Neural cell (in vitro differentiated cells): ENCODE measurements at regions not wholly inside any gene's neighbourhood (a gene's known extent, or its start where the extent isn't known, plus 50 kb on each side); places are given as distances from the start of the nearest gene placed in this dataset.

ENCODE experiments used
- H2AFZ ChIP-seq: fragments of 200-600, 300-800 bp; sonication (generic), shearing (Covaris generic); 2 replicates; pipeline ENCODE4 v1.6.0; 2014; ENCODE audit warnings: low read depth, mild to moderate bottlenecking, antibody characterized with exemption, low read length, moderate library complexity
- H3F3A ChIP-seq: fragments of 200-600 bp; shearing (Covaris generic); 2 replicates; pipeline ENCODE4 v1.6.1; 2016; ENCODE audit warnings: mild to moderate bottlenecking, moderate library complexity, mixed read lengths, antibody characterized with exemption, low read length; ENCODE audit not compliant: insufficient read depth, poor library complexity, severe bottlenecking
- H3K27ac ChIP-seq: fragments of 200-600, 300-800 bp; sonication (generic), shearing (Covaris generic); 2 replicates; pipeline ENCODE4 v1.5.1; 2014; ENCODE audit warnings: mild to moderate bottlenecking, low read length, moderate library complexity
- H3K27me3 ChIP-seq: fragments of 300-800, 200-600 bp; sonication (generic), shearing (Covaris generic); 2 replicates; pipeline ENCODE4 v1.6.0; 2014; ENCODE audit warnings: mild to moderate bottlenecking, low read depth, low read length, moderate library complexity; ENCODE audit not compliant: insufficient read depth
- H3K36me3 ChIP-seq: fragments of 300-800, 200-600 bp; sonication (generic), shearing (Covaris generic); 2 replicates; pipeline ENCODE4 v1.5.1; 2014; ENCODE audit warnings: mild to moderate bottlenecking, antibody characterized with exemption, low read length, moderate library complexity; ENCODE audit not compliant: insufficient read depth
- H3K4me2 ChIP-seq: fragments of 300-800, 200-600 bp; sonication (generic), shearing (Covaris generic); 2 replicates; pipeline ENCODE4 v1.6.0; 2014; ENCODE audit warnings: mild to moderate bottlenecking, low read length
- H3K4me3 ChIP-seq: fragments of 300-800, 200-600 bp; sonication (generic), shearing (Covaris generic); 2 replicates; pipeline ENCODE4 v1.5.1; 2014; ENCODE audit warnings: mild to moderate bottlenecking, low read length, moderate library complexity
- H3K79me2 ChIP-seq: fragments of 200-600 bp; shearing (Covaris generic); replicated peaks from 2 replicates; pipeline ENCODE4 v1.6.0; 2014; ENCODE audit warnings: mild to moderate bottlenecking, low read length, moderate library complexity; ENCODE audit not compliant: insufficient read depth
- H3K9ac ChIP-seq: fragments of 300-800, 200-600 bp; sonication (generic), shearing (Covaris generic); 2 replicates; pipeline ENCODE4 v1.6.1; 2016; ENCODE audit warnings: mild to moderate bottlenecking, low read length, mixed read lengths
- H3K9me2 ChIP-seq: fragments of 200-600 bp; shearing (Covaris generic); 2 replicates; pipeline ENCODE4 v1.6.1; 2016; ENCODE audit warnings: mild to moderate bottlenecking, low read length, mixed read lengths; ENCODE audit not compliant: insufficient read depth
- H3K9me3 ChIP-seq: fragments of 200-600, 300-800 bp; sonication (generic), shearing (Covaris generic); 2 replicates; pipeline ENCODE4 v1.6.1; 2016; ENCODE audit warnings: mild to moderate bottlenecking, mixed run types, low read length, moderate library complexity, mixed read lengths
- H4K20me1 ChIP-seq: fragments of 200-600 bp; shearing (Covaris generic); 2 replicates; pipeline ENCODE4 v1.6.1; 2016; ENCODE audit warnings: mild to moderate bottlenecking, mixed run types; ENCODE audit not compliant: insufficient read depth
- EP300 ChIP-seq: fragments of 450-650 bp; conservative IDR thresholded peaks from 2 replicates; pipeline ENCODE4 v1.6.1; 2014; ENCODE audit warnings: antibody characterized with exemption, mild to moderate bottlenecking, moderate library complexity; ENCODE audit not compliant: poor library complexity, severe bottlenecking
- EZH2 ChIP-seq: fragments of 200-600, 300-800 bp; shearing (Covaris generic), sonication (generic); IDR thresholded peaks from 2 replicates; pipeline ENCODE4 v1.6.1; 2014; ENCODE audit warnings: antibody characterized with exemption, low read length, borderline replicate concordance, mild to moderate bottlenecking; ENCODE audit not compliant: insufficient read depth, poor library complexity, severe bottlenecking
- MXI1 ChIP-seq: fragments of 450-650 bp; conservative IDR thresholded peaks from 2 replicates; pipeline ENCODE4 v1.6.1; 2014; ENCODE audit warnings: antibody characterized with exemption, mild to moderate bottlenecking; ENCODE audit not compliant: poor library complexity, severe bottlenecking
- POLR2AphosphoS5 ChIP-seq: IDR thresholded peaks from 2 replicates; pipeline ENCODE4 v1.6.1; 2012
- RAD21 ChIP-seq: fragments of 450-650 bp; conservative IDR thresholded peaks from 2 replicates; pipeline ENCODE4 v1.6.1; 2014; ENCODE audit warnings: antibody characterized with exemption, mild to moderate bottlenecking, moderate library complexity
- REST ChIP-seq: IDR thresholded peaks from 2 replicates; pipeline ENCODE4 v1.6.1; 2012; ENCODE audit warnings: borderline replicate concordance
- SMC3 ChIP-seq: fragments of 450-650 bp; conservative IDR thresholded peaks from 2 replicates; pipeline ENCODE4 v1.6.1; 2014; ENCODE audit warnings: antibody characterized with exemption, mild to moderate bottlenecking, moderate library complexity; ENCODE audit not compliant: poor library complexity
- TAF1 ChIP-seq: IDR thresholded peaks from 2 replicates; pipeline ENCODE4 v1.6.1; 2012; ENCODE audit warnings: low read depth
- TF ChIP-seq, protein P1 (sequence below): fragments of 450-650 bp; IDR thresholded peaks from 2 replicates; pipeline ENCODE4 v1.5.1; 2014; ENCODE audit warnings: antibody characterized with exemption, mild to moderate bottlenecking, moderate library complexity; ENCODE audit not compliant: poor library complexity, severe bottlenecking

GRCh38 chr1:82598337-82598736 lies 797.6 kb downstream of the ADGRL2 start:
- no peak overlapping the region for H2AFZ ChIP-seq
- H3K9me2 ChIP-seq: no peaks in the 10 kb centered on the region
- H4K20me1 ChIP-seq: no peaks in the 10 kb centered on the region
- H3K36me3 ChIP-seq: no peaks in the 10 kb centered on the region
- TF ChIP-seq TAF1 (no peak), SMC3 (no peak), RAD21 (no peak), POLR2AphosphoS5 (no peak), REST (no peak), MXI1 (no peak)
- TF ChIP-seq, protein P1, sequence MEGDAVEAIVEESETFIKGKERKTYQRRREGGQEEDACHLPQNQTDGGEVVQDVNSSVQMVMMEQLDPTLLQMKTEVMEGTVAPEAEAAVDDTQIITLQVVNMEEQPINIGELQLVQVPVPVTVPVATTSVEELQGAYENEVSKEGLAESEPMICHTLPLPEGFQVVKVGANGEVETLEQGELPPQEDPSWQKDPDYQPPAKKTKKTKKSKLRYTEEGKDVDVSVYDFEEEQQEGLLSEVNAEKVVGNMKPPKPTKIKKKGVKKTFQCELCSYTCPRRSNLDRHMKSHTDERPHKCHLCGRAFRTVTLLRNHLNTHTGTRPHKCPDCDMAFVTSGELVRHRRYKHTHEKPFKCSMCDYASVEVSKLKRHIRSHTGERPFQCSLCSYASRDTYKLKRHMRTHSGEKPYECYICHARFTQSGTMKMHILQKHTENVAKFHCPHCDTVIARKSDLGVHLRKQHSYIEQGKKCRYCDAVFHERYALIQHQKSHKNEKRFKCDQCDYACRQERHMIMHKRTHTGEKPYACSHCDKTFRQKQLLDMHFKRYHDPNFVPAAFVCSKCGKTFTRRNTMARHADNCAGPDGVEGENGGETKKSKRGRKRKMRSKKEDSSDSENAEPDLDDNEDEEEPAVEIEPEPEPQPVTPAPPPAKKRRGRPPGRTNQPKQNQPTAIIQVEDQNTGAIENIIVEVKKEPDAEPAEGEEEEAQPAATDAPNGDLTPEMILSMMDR: no peak
- no peak overlapping the region for H3K4me2 ChIP-seq
- no peaks in the 10 kb centered on the region for H3K27me3 ChIP-seq
- H3K9me3 ChIP-seq: no peaks in the 10 kb centered on the region
- H3K4me3 ChIP-seq: no peak overlapping the region
- H3F3A ChIP-seq: no peaks in the 10 kb centered on the region
- no peak overlapping the region for H3K9ac ChIP-seq
- no peak overlapping the region for H3K27ac ChIP-seq
- H3K79me2 ChIP-seq: no peaks in the 10 kb centered on the region

GRCh38 chr1:82597649-82598048 lies 796.9 kb downstream of the ADGRL2 start:
- H3K9me3 ChIP-seq: no peaks in the 10 kb centered on the region
- no peaks in the 10 kb centered on the region for H3F3A ChIP-seq
- no peak overlapping the region for H3K4me2 ChIP-seq
- no peaks in the 10 kb centered on the region for H3K9me2 ChIP-seq
- H3K4me3 ChIP-seq: no peak overlapping the region
- H3K79me2 ChIP-seq: no peaks in the 10 kb centered on the region
- H3K27me3 ChIP-seq: no peaks in the 10 kb centered on the region
- H3K27ac ChIP-seq: no peak overlapping the region
- H2AFZ ChIP-seq: no peak overlapping the region
- H3K36me3 ChIP-seq: no peaks in the 10 kb centered on the region
- no peaks in the 10 kb centered on the region for H4K20me1 ChIP-seq
- TF ChIP-seq RAD21: no peak
- no peak for TF ChIP-seq SMC3
- TF ChIP-seq MXI1: no peak
- no peak for TF ChIP-seq EZH2
- no peak for TF ChIP-seq POLR2AphosphoS5
- no peak for TF ChIP-seq TAF1
- no peak for TF ChIP-seq REST
- TF ChIP-seq, protein P1: no peak
- TF ChIP-seq EP300: no peak
- no peak overlapping the region for H3K9ac ChIP-seq
